ENCODE measurements at regions not wholly inside any gene's neighbourhood (a gene's known extent, or its start where the extent isn't known, plus 50 kb on each side); places are given as distances from the start of the nearest gene placed in this dataset.

- TF ChIP-seq, protein P1, sequence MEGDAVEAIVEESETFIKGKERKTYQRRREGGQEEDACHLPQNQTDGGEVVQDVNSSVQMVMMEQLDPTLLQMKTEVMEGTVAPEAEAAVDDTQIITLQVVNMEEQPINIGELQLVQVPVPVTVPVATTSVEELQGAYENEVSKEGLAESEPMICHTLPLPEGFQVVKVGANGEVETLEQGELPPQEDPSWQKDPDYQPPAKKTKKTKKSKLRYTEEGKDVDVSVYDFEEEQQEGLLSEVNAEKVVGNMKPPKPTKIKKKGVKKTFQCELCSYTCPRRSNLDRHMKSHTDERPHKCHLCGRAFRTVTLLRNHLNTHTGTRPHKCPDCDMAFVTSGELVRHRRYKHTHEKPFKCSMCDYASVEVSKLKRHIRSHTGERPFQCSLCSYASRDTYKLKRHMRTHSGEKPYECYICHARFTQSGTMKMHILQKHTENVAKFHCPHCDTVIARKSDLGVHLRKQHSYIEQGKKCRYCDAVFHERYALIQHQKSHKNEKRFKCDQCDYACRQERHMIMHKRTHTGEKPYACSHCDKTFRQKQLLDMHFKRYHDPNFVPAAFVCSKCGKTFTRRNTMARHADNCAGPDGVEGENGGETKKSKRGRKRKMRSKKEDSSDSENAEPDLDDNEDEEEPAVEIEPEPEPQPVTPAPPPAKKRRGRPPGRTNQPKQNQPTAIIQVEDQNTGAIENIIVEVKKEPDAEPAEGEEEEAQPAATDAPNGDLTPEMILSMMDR (IDR thresholded peaks at IDR 0.05): no peak
- no peak for TF ChIP-seq EZH2 (IDR thresholded peaks at IDR 0.05)
- TF ChIP-seq EZH2phosphoT487 (IDR thresholded peaks at IDR 0.05): no peak
Observed at GRCh38 chr6:62740596-62740995, 454.6 kb upstream of the KHDRBS2 start.
